HepG2 (cell line): ENCODE measurements at regions not wholly inside any gene's neighbourhood (a gene's known extent, or its start where the extent isn't known, plus 50 kb on each side); places are given as distances from the start of the nearest gene placed in this dataset.

Experiments used
- ATAC-seq: fragments of 200-7000 bp; cut with Tn5 transposase; 3 replicates; pipeline ENCODE4 v1.9.1; 2020; ENCODE audit warnings: mild to moderate bottlenecking, moderate library complexity
- BruUV-seq: library from RNA; stranded (reverse); fragments of 400-500 nt; replicated peaks from 2 replicates; lab custom pipeline; 2021; lab: Mats Ljungman, UMichigan
- CTCF ChIA-PET: fragments of 300-600 bp; formaldehyde crosslinking; extraction: SDS; loops from one replicate; lab custom pipeline; 2021; ENCODE audit warnings: low total read pairs, inconsistent platforms, low intra/inter-chr PET ratio; lab: Yijun Ruan, JAX
- POLR2A ChIA-PET: fragments of 350-600 bp; sonication (Branson Sonifier 250); formaldehyde crosslinking; loops from one replicate; lab custom pipeline; 2020; ENCODE audit warnings: antibody characterized with exemption, inconsistent platforms; lab: Yijun Ruan, JAX
- DNase-seq: peaks from one replicate; pipeline ENCODE4 v3.0.0-alpha.2; 2015; ENCODE audit warnings: low spot score
- FAIRE-seq: peaks from 3 replicates; lab custom pipeline; 2011; peaks lifted over from hg19 to GRCh38; lab: Jason Lieb, UNC
- H2AFZ ChIP-seq: one replicate; pipeline ENCODE4 v1.6.1; 2011; ENCODE audit warnings: low read length, inconsistent platforms
- H3K27ac ChIP-seq: fragments of 300-600 bp; 3 replicates; pipeline ENCODE4 v1.8.0; 2011; ENCODE audit warnings: mixed run types, mild to moderate bottlenecking, mixed read lengths, low read length, inconsistent platforms; ENCODE audit not compliant: insufficient read depth; ENCODE audit errors: extremely low read length
- H3K27me3 ChIP-seq, 2 experiments: fragments of 200-600 bp in 1 of 2; 2 replicates in 1 of 2; 3 replicates in 1 of 2; pipeline versions ENCODE4 v1.6.0 to v1.8.0; 2011; ENCODE audit warnings: low read length in 2 of 2, mild to moderate bottlenecking in 2 of 2, moderate library complexity in 2 of 2, inconsistent platforms in 1 of 2; ENCODE audit not compliant: insufficient read depth in 2 of 2, control insufficient read depth in 1 of 2
- H3K36me3 ChIP-seq, 2 experiments: fragments of 200-600 bp in 1 of 2; replicated peaks in 1 of 2; 2 replicates in 1 of 2; 3 replicates in 1 of 2; pipeline versions ENCODE4 v1.5.1 to v1.8.0; 2011; ENCODE audit warnings: low read length in 2 of 2, inconsistent platforms in 1 of 2; ENCODE audit not compliant: insufficient read depth in 2 of 2, control insufficient read depth in 1 of 2
- H3K4me1 ChIP-seq: 2 replicates; pipeline ENCODE4 v1.5.1; 2012; ENCODE audit warnings: low read length, inconsistent platforms; ENCODE audit not compliant: insufficient read depth
- H3K4me2 ChIP-seq: 2 replicates; pipeline ENCODE4 v1.6.0; 2011; ENCODE audit warnings: low read depth, low read length, inconsistent platforms
- H3K4me3 ChIP-seq, 3 experiments: fragments of 200-600 bp in 1 of 3; sonication (generic), shearing (Covaris generic) in 1 of 3; replicated peaks in 1 of 3; 2 replicates each; pipeline ENCODE4 v1.5.1; 2011 to 2016; ENCODE audit warnings: low read length in 3 of 3, inconsistent platforms in 2 of 3, low read depth in 2 of 3, mild to moderate bottlenecking in 2 of 3, control low read depth in 1 of 3, mixed read lengths in 1 of 3; ENCODE audit not compliant: insufficient read depth in 1 of 3
- H3K79me2 ChIP-seq: one replicate; pipeline ENCODE4 v1.6.1; 2011; ENCODE audit warnings: low read length, inconsistent platforms; ENCODE audit not compliant: insufficient read depth
- H3K9ac ChIP-seq: 2 replicates; pipeline ENCODE4 v1.6.0; 2011; ENCODE audit warnings: mild to moderate bottlenecking, low read depth, low read length, inconsistent platforms; ENCODE audit not compliant: insufficient read depth
- H3K9me3 ChIP-seq: 2 replicates; pipeline ENCODE4 v1.5.1; 2012; ENCODE audit warnings: mild to moderate bottlenecking, low read length
- H4K20me1 ChIP-seq: 2 replicates; pipeline ENCODE4 v1.6.0; 2011; ENCODE audit warnings: inconsistent platforms, mild to moderate bottlenecking, low read length, moderate library complexity; ENCODE audit not compliant: insufficient read depth
- ARNTL ChIP-seq: sonication (generic); formaldehyde crosslinking; IDR thresholded peaks from 2 replicates; pipeline ENCODE4 v1.4.0; 2020; ENCODE audit warnings: mild to moderate bottlenecking, missing genetic modification reagents
- ETV5 ChIP-seq: IDR thresholded peaks from 2 replicates; pipeline ENCODE4 v1.6.1; 2018; ENCODE audit warnings: missing biosample characterization, missing genetic modification reagents, inconsistent platforms, borderline replicate concordance
- FOSL2 ChIP-seq: sonication (generic); formaldehyde crosslinking; IDR thresholded peaks from 2 replicates; pipeline ENCODE4 v1.4.0; 2020; ENCODE audit warnings: missing genetic modification reagents
- GTF2F1 ChIP-seq: fragments of 150-350 bp; IDR thresholded peaks from 2 replicates; pipeline ENCODE4 v1.6.1; 2014; ENCODE audit warnings: low read length
- HOXA5 ChIP-seq: sonication (generic); formaldehyde crosslinking; IDR thresholded peaks from 2 replicates; pipeline ENCODE4 v1.4.0; 2020; ENCODE audit warnings: missing genetic modification reagents
- RARA ChIP-seq: IDR thresholded peaks from 2 replicates; pipeline ENCODE4 v1.6.1; 2016; ENCODE audit warnings: missing genetic modification reagents, missing compliant biosample characterization
- RXRA ChIP-seq: sonication (generic); formaldehyde crosslinking; IDR thresholded peaks from 2 replicates; pipeline ENCODE4 v1.5.1; 2020; ENCODE audit warnings: missing genetic modification reagents
- SIN3A ChIP-seq: IDR thresholded peaks from 2 replicates; pipeline ENCODE4 v1.6.1; 2011; ENCODE audit warnings: low read depth, mild to moderate bottlenecking, control low read depth, low read length, borderline replicate concordance
- ZFP36 ChIP-seq: fragments of 150-350 bp; IDR thresholded peaks from 2 replicates; pipeline ENCODE4 v1.6.1; 2018; ENCODE audit warnings: borderline replicate concordance, low read length, low read depth; ENCODE audit not compliant: partially characterized antibody
- ZFYVE20 ChIP-seq: sonication (generic); formaldehyde crosslinking; IDR thresholded peaks from 2 replicates; pipeline ENCODE4 v1.8.0; 2023; ENCODE audit warnings: low read depth, mild to moderate bottlenecking, moderate library complexity, missing genetic modification reagents, borderline replicate concordance
- ZMYM3 ChIP-seq: sonication (generic); formaldehyde crosslinking; IDR thresholded peaks from 2 replicates; pipeline ENCODE4 v1.5.1; 2020; ENCODE audit warnings: mild to moderate bottlenecking, missing genetic modification reagents
- ZNF644 ChIP-seq: IDR thresholded peaks from 2 replicates; pipeline ENCODE4 v1.6.1; 2016; ENCODE audit warnings: low read depth
- ZNF746 ChIP-seq: sonication (generic); formaldehyde crosslinking; IDR thresholded peaks from 2 replicates; pipeline ENCODE4 v1.8.0; 2022; ENCODE audit warnings: mild to moderate bottlenecking, missing genetic modification reagents
- WGBS: methylation state at CpG from one replicate; pipeline ENCODE4 v1.1.6; 2017; ENCODE audit warnings: low lambda C conversion rate; 5-methylcytosine and 5-hydroxymethylcytosine counted together
- in situ Hi-C: cut with HindIII; loops from 2 replicates; pipeline ENCODE4 v1.10.0; 2017; ENCODE audit warnings: low pct_unique_long_range_greater_than_20kb; ENCODE audit not compliant: extremely low pct_ligation_motif_present
- intact Hi-C: fragments of 100-400 bp; cut with micrococcal nuclease; formaldehyde crosslinking; loops from one replicate; pipeline ENCODE4 v1.10.0; 2022; ENCODE audit not compliant: unreplicated experiment
- TF ChIP-seq, protein P1 (sequence below): sonication (generic); formaldehyde crosslinking; IDR thresholded peaks from 2 replicates; pipeline ENCODE4 v1.4.0; 2020; ENCODE audit warnings: missing genetic modification reagents, borderline replicate concordance

DNA sequence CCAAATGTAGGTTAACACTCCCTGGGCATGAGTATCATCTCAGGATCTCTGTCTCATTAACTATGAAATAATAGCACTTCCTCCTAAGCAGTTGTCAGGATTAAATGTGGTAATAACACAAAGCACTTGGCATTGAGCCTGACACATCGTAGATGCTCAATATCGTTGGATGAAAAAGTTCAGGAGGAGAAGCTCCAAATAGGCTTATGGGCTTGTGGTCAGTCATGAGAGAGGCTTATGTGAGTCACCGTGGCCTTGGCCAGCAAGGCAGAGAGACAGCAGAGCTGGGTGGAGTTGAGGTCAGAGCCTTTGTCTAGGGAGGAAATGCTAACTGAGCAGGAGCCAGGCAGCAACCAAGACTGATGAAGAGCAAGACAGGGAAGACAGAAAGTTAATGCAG, 68.3 kb upstream of the PPM1B start:
- no peak overlapping the region for H3K4me2 ChIP-seq
- H3K9ac ChIP-seq = no peak overlapping the region
- no TSS peak for BruUV-seq
- H3K9me3 ChIP-seq = no peaks in the 10 kb centered on the region
- ATAC-seq (peak; percentile 85), DNase-seq (peak; percentile 38), FAIRE-seq (no peak)
- intact Hi-C loops = no loop called here
- H3K79me2 ChIP-seq = no peaks in the 10 kb centered on the region
- H3K36me3 ChIP-seq = no peaks in the 10 kb centered on the region
- H3K4me3 ChIP-seq = no peak overlapping the region
- H4K20me1 ChIP-seq = no peaks in the 10 kb centered on the region
- peaks cover 32% of the 10 kb centered on the region for H3K4me1 ChIP-seq
- ChIA-PET CTCF (no interaction called here), POLR2A (no interaction called here)
- H2AFZ ChIP-seq = no peak overlapping the region
- TF ChIP-seq ZMYM3 (CRISPR knock-in tag) = no peak
- TF ChIP-seq RARA (CRISPR knock-in tag) = 0 out of 2 replicates have a peak, but pooled peaks have one; percentile 27
- no peak for TF ChIP-seq GTF2F1
- TF ChIP-seq ZNF644 (CRISPR knock-in tag) = peak; percentile 65; the same call in 1 of the 2 replicates
- 0 out of 2 replicates have a peak, but pooled peaks have one; percentile 5 for TF ChIP-seq ETV5 (CRISPR knock-in tag)
- no peak for TF ChIP-seq ZFYVE20 (CRISPR knock-in tag)
- TF ChIP-seq, protein P1, sequence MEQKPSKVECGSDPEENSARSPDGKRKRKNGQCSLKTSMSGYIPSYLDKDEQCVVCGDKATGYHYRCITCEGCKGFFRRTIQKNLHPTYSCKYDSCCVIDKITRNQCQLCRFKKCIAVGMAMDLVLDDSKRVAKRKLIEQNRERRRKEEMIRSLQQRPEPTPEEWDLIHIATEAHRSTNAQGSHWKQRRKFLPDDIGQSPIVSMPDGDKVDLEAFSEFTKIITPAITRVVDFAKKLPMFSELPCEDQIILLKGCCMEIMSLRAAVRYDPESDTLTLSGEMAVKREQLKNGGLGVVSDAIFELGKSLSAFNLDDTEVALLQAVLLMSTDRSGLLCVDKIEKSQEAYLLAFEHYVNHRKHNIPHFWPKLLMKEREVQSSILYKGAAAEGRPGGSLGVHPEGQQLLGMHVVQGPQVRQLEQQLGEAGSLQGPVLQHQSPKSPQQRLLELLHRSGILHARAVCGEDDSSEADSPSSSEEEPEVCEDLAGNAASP (CRISPR knock-in tag) = peak; percentile 27; the same call in 1 of the 2 replicates
- TF ChIP-seq ARNTL (CRISPR knock-in tag) = 0 out of 2 replicates have a peak, but pooled peaks have one; percentile 12
- no peak for TF ChIP-seq ZNF746 (CRISPR knock-in tag)
- no peak for TF ChIP-seq ZFP36
- TF ChIP-seq HOXA5 (CRISPR knock-in tag) = no peak
- TF ChIP-seq FOSL2 (CRISPR knock-in tag) = peak; percentile 78
- TF ChIP-seq RXRA (CRISPR knock-in tag) = 0 out of 2 replicates have a peak, but pooled peaks have one; percentile 26
- no peak for TF ChIP-seq SIN3A
- no peak overlapping the region for H3K27ac ChIP-seq
- in situ Hi-C loops = no loop called here
- peaks cover 0 to 10% of the 10 kb centered on the region in 2 experiments; a peak in 1 of 5 replicates for H3K27me3 ChIP-seq
- 2% methylated on average over 3 of the region's 3 CpGs for WGBS
